B cell (primary cell): ENCODE measurements at regions not wholly inside any gene's neighbourhood (a gene's known extent, or its start where the extent isn't known, plus 50 kb on each side); places are given as distances from the start of the nearest gene placed in this dataset.

Experiments used
- ATAC-seq: fragments of 200-7000 bp; cut with Tn5 transposase; one replicate; pipeline ENCODE4 v1.10.0; 2021; ENCODE audit warnings: low read depth, mild to moderate bottlenecking, moderate number of reproducible peaks, moderate library complexity
- CTCF ChIA-PET: fragments of 350-600 bp; sonication (Branson Sonifier 250); formaldehyde crosslinking; loops from one replicate; lab custom pipeline; 2021; ENCODE audit warnings: antibody characterized with exemption, inconsistent platforms; lab: Charles Lee
- POLR2A ChIA-PET: fragments of 350-600 bp; sonication (Branson Sonifier 250); formaldehyde crosslinking; loops from one replicate; lab custom pipeline; 2021; ENCODE audit warnings: antibody characterized with exemption; lab: Charles Lee
- DNase-seq: peaks from one replicate; pipeline ENCODE4 v3.0.0; 2013
- H2AFZ ChIP-seq: 2 replicates; pipeline ENCODE4 v1.6.1; 2012; ENCODE audit warnings: mild to moderate bottlenecking, low read depth, low read length; ENCODE audit not compliant: insufficient read depth, poor library complexity, severe bottlenecking
- H3K27ac ChIP-seq, 2 donors: 1 replicate in 1 of 2; 2 replicates in 1 of 2; pipeline ENCODE4 v1.5.1; 2012 to 2013; ENCODE audit warnings: low read length in 2 of 2, mild to moderate bottlenecking in 2 of 2, moderate library complexity in 1 of 2
- H3K27me3 ChIP-seq, 4 experiments: fragments of 200-600 bp in 1 of 4; sonication (generic) in 1 of 4; replicated peaks in 1 of 4; 1 replicate in 2 of 4; 2 replicates in 2 of 4; pipeline versions ENCODE4 v1.6.1 to v1.7.0; 2013 to 2016; ENCODE audit warnings: low read length in 3 of 4, mild to moderate bottlenecking in 2 of 4, mixed read lengths in 1 of 4, moderate library complexity in 1 of 4; ENCODE audit not compliant: insufficient read depth in 4 of 4, control insufficient read depth in 3 of 4; ENCODE audit errors: control extremely low read depth in 1 of 4
- H3K36me3 ChIP-seq, 2 experiments: replicated peaks in 1 of 2; 1 replicate in 1 of 2; 2 replicates in 1 of 2; pipeline versions ENCODE4 v1.6.1 to v1.7.1; 2013; ENCODE audit warnings: low read length in 1 of 2; ENCODE audit not compliant: insufficient read depth in 2 of 2, control insufficient read depth in 1 of 2; ENCODE audit errors: control extremely low read depth in 1 of 2, extremely low read depth in 1 of 2
- H3K4me1 ChIP-seq, 2 donors: fragments of 200-600 bp in 1 of 2; sonication (generic) in 1 of 2; 1 replicate in 1 of 2; 2 replicates in 1 of 2; pipeline versions ENCODE4 v1.5.1 to v1.6.1; 2013 to 2017; ENCODE audit warnings: low read length in 2 of 2; ENCODE audit not compliant: control insufficient read depth in 2 of 2, insufficient read depth in 2 of 2
- H3K4me2 ChIP-seq: replicated peaks from 2 replicates; pipeline ENCODE3; 2012; ENCODE audit warnings: mild to moderate bottlenecking, low read depth, low read length; ENCODE audit not compliant: poor library complexity, severe bottlenecking
- H3K4me3 ChIP-seq, 5 experiments: fragments of 200-600 bp in 1 of 5; sonication (generic) in 1 of 5; 1 replicate in 3 of 5; 2 replicates in 2 of 5; pipeline versions ENCODE4 v1.5.1 to v1.7.0; 2011 to 2016; ENCODE audit warnings: low read length in 4 of 5, mild to moderate bottlenecking in 4 of 5, low read depth in 2 of 5, control low read depth in 1 of 5, moderate library complexity in 1 of 5; ENCODE audit not compliant: insufficient read depth in 1 of 5; ENCODE audit errors: control extremely low read depth in 1 of 5, extremely low read depth in 1 of 5
- H3K79me2 ChIP-seq: fragments of 200-600 bp; sonication (generic); one replicate; pipeline ENCODE4 v1.6.0; 2016; ENCODE audit warnings: low read length; ENCODE audit not compliant: control insufficient read depth, insufficient read depth
- H3K9ac ChIP-seq: fragments of 200-600 bp; sonication (generic); 2 replicates; pipeline ENCODE4 v1.6.1; 2017; ENCODE audit warnings: mild to moderate bottlenecking, low read length, moderate library complexity
- H3K9me3 ChIP-seq, 3 donors: one replicate each; pipeline versions ENCODE4 v1.6.1 to v1.7.1; 2013; ENCODE audit warnings: low read length in 2 of 3; ENCODE audit not compliant: control insufficient read depth in 2 of 3, insufficient read depth in 1 of 3; ENCODE audit errors: control extremely low read depth in 1 of 3
- H4K20me1 ChIP-seq: 2 replicates; pipeline ENCODE4 v1.6.0; 2012; ENCODE audit warnings: mild to moderate bottlenecking, low read length; ENCODE audit not compliant: insufficient read depth, control insufficient read depth, poor library complexity, severe bottlenecking
- H3K27ac Mint-ChIP-seq: one replicate; pipeline ENCODE4 v1.8.0; 2021; ENCODE audit warnings: mixed read lengths
- H3K27me3 Mint-ChIP-seq: one replicate; pipeline ENCODE4 v1.8.0; 2021; ENCODE audit warnings: mixed read lengths
- H3K4me1 Mint-ChIP-seq: one replicate; pipeline ENCODE4 v1.8.0; 2021; ENCODE audit warnings: mixed read lengths
- H3K4me3 Mint-ChIP-seq: one replicate; pipeline ENCODE4 v1.8.0; 2021; ENCODE audit warnings: mixed read lengths
- H3K9me3 Mint-ChIP-seq: one replicate; pipeline ENCODE4 v1.8.0; 2022; ENCODE audit warnings: mixed read lengths; ENCODE audit not compliant: insufficient read depth
- EZH2 ChIP-seq: IDR thresholded peaks from 2 replicates; pipeline ENCODE4 v1.6.1; 2012; ENCODE audit warnings: borderline replicate concordance, low read depth, mild to moderate bottlenecking, moderate library complexity, low read length; ENCODE audit not compliant: insufficient read depth, poor library complexity, severe bottlenecking
- WGBS: methylation state at CpG from one replicate; pipeline ENCODE4 v1.1.5; 2013; ENCODE audit warnings: missing lambda C conversion rate; ENCODE audit not compliant: insufficient coverage; 5-methylcytosine and 5-hydroxymethylcytosine counted together
- intact Hi-C: fragments of 100-400 bp; cut with micrococcal nuclease; formaldehyde crosslinking; loops from one replicate; pipeline ENCODE4 v1.10.0; 2022
- TF ChIP-seq, protein P1 (sequence below): fragments of 200-600 bp; IDR thresholded peaks from one replicate; pipeline ENCODE4 v1.8.0; 2022; ENCODE audit warnings: antibody characterized with exemption, mild to moderate bottlenecking

- 100% methylated on average over 1 of the region's 1 CpG for WGBS
- Mint-ChIP-seq H3K27ac (no peak overlapping the region), H3K4me3 (no peak overlapping the region), H3K27me3 (peaks cover 48% of the 10 kb centered on the region), H3K9me3 (no peaks in the 10 kb centered on the region), H3K4me1 (no peaks in the 10 kb centered on the region)
- Histone ChIP-seq H3K4me3 (no peak overlapping the region), H3K4me1 (no peaks in the 10 kb centered on the region), H3K36me3 (no peaks in the 10 kb centered on the region), H3K27me3 (peaks cover 0 to 15% (median 12%) of the 10 kb centered on the region in 4 experiments), H3K9ac (no peak overlapping the region), H3K27ac (no peak overlapping the region), H2AFZ (no peak overlapping the region), H3K9me3 (peaks cover 0 to 9% (median 0%) of the 10 kb centered on the region in 3 donors), H3K79me2 (no peaks in the 10 kb centered on the region), H3K4me2 (no peak overlapping the region), H4K20me1 (no peaks in the 10 kb centered on the region)
- DNase-seq: no peak
- no peak for TF ChIP-seq EZH2
- TF ChIP-seq, protein P1, sequence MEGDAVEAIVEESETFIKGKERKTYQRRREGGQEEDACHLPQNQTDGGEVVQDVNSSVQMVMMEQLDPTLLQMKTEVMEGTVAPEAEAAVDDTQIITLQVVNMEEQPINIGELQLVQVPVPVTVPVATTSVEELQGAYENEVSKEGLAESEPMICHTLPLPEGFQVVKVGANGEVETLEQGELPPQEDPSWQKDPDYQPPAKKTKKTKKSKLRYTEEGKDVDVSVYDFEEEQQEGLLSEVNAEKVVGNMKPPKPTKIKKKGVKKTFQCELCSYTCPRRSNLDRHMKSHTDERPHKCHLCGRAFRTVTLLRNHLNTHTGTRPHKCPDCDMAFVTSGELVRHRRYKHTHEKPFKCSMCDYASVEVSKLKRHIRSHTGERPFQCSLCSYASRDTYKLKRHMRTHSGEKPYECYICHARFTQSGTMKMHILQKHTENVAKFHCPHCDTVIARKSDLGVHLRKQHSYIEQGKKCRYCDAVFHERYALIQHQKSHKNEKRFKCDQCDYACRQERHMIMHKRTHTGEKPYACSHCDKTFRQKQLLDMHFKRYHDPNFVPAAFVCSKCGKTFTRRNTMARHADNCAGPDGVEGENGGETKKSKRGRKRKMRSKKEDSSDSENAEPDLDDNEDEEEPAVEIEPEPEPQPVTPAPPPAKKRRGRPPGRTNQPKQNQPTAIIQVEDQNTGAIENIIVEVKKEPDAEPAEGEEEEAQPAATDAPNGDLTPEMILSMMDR: no peak
- ATAC-seq: no peak
- POLR2A ChIA-PET: no interaction called here
- CTCF ChIA-PET: interaction anchor here (0.5 kb wide), 1 partner anchor 70 kb away, joined by 4 read pairs; no protein-coding TSS in a partner anchor
- intact Hi-C loops: no loop called here
Observed at GRCh38 chr9:84103651-84104377, 123.2 kb downstream of the RMI1 start.

DNA sequence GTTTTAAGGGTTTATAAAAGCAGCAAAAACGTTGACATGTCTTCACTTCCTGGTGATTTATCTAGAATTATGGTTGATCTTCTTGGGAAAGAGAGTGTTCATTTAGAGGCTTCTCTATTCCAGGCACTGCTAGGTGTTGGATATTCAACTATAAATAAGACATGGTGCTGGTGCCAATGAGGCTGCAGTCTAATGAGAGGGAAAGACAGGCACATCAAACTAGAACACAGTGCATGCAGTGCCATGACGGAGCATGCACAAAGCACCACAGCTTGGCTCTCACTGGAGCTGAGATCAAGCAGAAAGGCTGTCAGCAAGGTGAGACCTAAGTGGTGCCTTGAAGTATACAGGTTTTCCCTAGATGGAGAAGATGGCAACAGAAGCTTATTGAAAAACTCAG is 126.5 kb downstream of the RMI1 start:
- H3K27ac ChIP-seq: no peak overlapping the region
- Mint-ChIP-seq H3K4me3 (no peak overlapping the region), H3K9me3 (no peaks in the 10 kb centered on the region), H3K4me1 (no peaks in the 10 kb centered on the region), H3K27me3 (peaks cover 35% of the 10 kb centered on the region), H3K27ac (no peak overlapping the region)
- no peak overlapping the region for H3K9ac ChIP-seq
- H3K79me2 ChIP-seq: no peaks in the 10 kb centered on the region
- POLR2A ChIA-PET: no interaction called here
- H3K9me3 ChIP-seq: peaks cover 0 to 9% (median 0%) of the 10 kb centered on the region in 3 donors
- 69% methylated on average over 2 of the region's 2 CpGs for WGBS
- CTCF ChIA-PET: no interaction called here
- H3K36me3 ChIP-seq: no peaks in the 10 kb centered on the region
- no peak overlapping the region for H3K4me2 ChIP-seq
- no peak overlapping the region for H2AFZ ChIP-seq
- no peaks in the 10 kb centered on the region for H4K20me1 ChIP-seq
- intact Hi-C loops: no loop called here
- TF ChIP-seq, protein P1: no peak
- TF ChIP-seq EZH2: no peak
- no peak overlapping the region for H3K4me3 ChIP-seq
- no peaks in the 10 kb centered on the region for H3K4me1 ChIP-seq
- no peak for ATAC-seq
- peaks cover 0 to 10% (median 9%) of the 10 kb centered on the region in 4 experiments for H3K27me3 ChIP-seq
- DNase-seq: no peak
